ENCODE measurements at regions not wholly inside any gene's neighbourhood (a gene's known extent, or its start where the extent isn't known, plus 50 kb on each side); places are given as distances from the start of the nearest gene placed in this dataset.

DNA sequence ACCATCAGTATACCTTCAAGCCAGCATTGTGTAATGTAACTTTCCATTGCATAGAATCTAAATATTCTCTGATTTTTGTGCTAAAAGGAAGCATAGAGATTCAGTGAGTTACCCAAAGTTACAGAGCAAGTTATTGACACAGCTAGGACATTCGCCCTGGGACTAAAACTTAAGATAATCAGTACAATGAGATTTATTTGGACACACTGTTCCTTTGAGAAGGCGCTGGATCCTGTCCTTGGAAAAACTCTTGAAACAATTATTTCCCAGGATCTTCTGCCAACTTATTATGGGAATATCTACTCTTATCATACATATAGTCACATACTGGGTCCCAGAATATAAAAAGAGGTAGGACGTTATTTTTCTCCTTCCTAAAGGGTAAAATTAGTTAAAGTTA, 392.0 kb downstream of the UBE2NL start:
- intact Hi-C loops (cut with micrococcal nuclease; ENCODE audit: unreplicated experiment) (no loop called here), in situ Hi-C loops (cut with HindIII; ENCODE audit: extremely low pct_ligation_motif_present, low pct_unique_long_range_greater_than_20kb) (no loop called here)
- Histone ChIP-seq H3K9ac (ENCODE audit: insufficient read depth, low read depth, low read length) (no peak overlapping the region), H4K20me1 (ENCODE audit: insufficient read depth, low read length) (no peaks in the 10 kb centered on the region), H3K36me3 (replicated peaks in 1 of 2; ENCODE audit: control insufficient read depth in 1 of 2, insufficient read depth in 2 of 2, low read length in 2 of 2) (no peaks in the 10 kb centered on the region), H3K79me2 (ENCODE audit: insufficient read depth, low read length) (no peaks in the 10 kb centered on the region), H3K27me3 (ENCODE audit: control insufficient read depth in 1 of 2, insufficient read depth in 2 of 2, low read length in 2 of 2) (no peaks in the 10 kb centered on the region), H3K9me3 (ENCODE audit: low read length) (peaks cover 72% of the 10 kb centered on the region), H3K4me3 (replicated peaks in 1 of 3; ENCODE audit: insufficient read depth in 1 of 3, low read depth in 2 of 3, low read length in 3 of 3) (no peak overlapping the region), H3K27ac (ENCODE audit: extremely low read length, insufficient read depth, low read length) (no peak overlapping the region), H3K4me1 (ENCODE audit: insufficient read depth, low read length) (no peaks in the 10 kb centered on the region), H3K4me2 (ENCODE audit: low read depth, low read length) (no peak overlapping the region), H2AFZ (ENCODE audit: low read length) (no peak overlapping the region)
- TF ChIP-seq ZFP1 (CRISPR knock-in tag; IDR thresholded peaks at IDR 0.05) (no peak), ZBTB38 (CRISPR knock-in tag; IDR thresholded peaks at IDR 0.05) (no peak), ZNF451 (CRISPR knock-in tag; IDR thresholded peaks at IDR 0.05) (no peak), ZNF703 (CRISPR knock-in tag; IDR thresholded peaks at IDR 0.05; ENCODE audit: borderline replicate concordance) (no peak), ZNF33A (CRISPR knock-in tag; IDR thresholded peaks at IDR 0.05; ENCODE audit: borderline replicate concordance) (no peak), ELF3 (CRISPR knock-in tag; IDR thresholded peaks at IDR 0.05) (no peak), ZNF3 (CRISPR knock-in tag; IDR thresholded peaks at IDR 0.05) (no peak), KAT8 (CRISPR knock-in tag; IDR thresholded peaks at IDR 0.05) (no peak), HNRNPLL (IDR thresholded peaks at IDR 0.05; ENCODE audit: low read depth, low read length, poor library complexity, severe bottlenecking) (no peak), ZNF644 (CRISPR knock-in tag; IDR thresholded peaks at IDR 0.05; ENCODE audit: low read depth) (no peak), ZNF772 (CRISPR knock-in tag; IDR thresholded peaks at IDR 0.05) (no peak), SP4 (CRISPR knock-in tag; IDR thresholded peaks at IDR 0.05) (no peak), TP53 (CRISPR knock-in tag; conservative IDR thresholded peaks at IDR 0.05) (no peak), ZNF839 (CRISPR knock-in tag; IDR thresholded peaks at IDR 0.05; ENCODE audit: borderline replicate concordance) (no peak), ZNF780A (CRISPR knock-in tag; IDR thresholded peaks at IDR 0.05) (no peak), RAD51 (IDR thresholded peaks at IDR 0.05; ENCODE audit: borderline replicate concordance) (no peak), ISL2 (CRISPR knock-in tag; IDR thresholded peaks at IDR 0.05) (no peak), CENPX (CRISPR knock-in tag; IDR thresholded peaks at IDR 0.05) (no peak)
- TF ChIP-seq, protein P1, sequence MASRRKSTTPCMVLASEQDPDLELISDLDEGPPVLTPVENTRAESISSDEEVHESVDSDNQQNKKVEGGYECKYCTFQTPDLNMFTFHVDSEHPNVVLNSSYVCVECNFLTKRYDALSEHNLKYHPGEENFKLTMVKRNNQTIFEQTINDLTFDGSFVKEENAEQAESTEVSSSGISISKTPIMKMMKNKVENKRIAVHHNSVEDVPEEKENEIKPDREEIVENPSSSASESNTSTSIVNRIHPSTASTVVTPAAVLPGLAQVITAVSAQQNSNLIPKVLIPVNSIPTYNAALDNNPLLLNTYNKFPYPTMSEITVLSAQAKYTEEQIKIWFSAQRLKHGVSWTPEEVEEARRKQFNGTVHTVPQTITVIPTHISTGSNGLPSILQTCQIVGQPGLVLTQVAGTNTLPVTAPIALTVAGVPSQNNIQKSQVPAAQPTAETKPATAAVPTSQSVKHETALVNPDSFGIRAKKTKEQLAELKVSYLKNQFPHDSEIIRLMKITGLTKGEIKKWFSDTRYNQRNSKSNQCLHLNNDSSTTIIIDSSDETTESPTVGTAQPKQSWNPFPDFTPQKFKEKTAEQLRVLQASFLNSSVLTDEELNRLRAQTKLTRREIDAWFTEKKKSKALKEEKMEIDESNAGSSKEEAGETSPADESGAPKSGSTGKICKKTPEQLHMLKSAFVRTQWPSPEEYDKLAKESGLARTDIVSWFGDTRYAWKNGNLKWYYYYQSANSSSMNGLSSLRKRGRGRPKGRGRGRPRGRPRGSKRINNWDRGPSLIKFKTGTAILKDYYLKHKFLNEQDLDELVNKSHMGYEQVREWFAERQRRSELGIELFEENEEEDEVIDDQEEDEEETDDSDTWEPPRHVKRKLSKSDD (CRISPR knock-in tag; IDR thresholded peaks at IDR 0.05; ENCODE audit: low read depth) = no peak
- TF ChIP-seq, protein P2, sequence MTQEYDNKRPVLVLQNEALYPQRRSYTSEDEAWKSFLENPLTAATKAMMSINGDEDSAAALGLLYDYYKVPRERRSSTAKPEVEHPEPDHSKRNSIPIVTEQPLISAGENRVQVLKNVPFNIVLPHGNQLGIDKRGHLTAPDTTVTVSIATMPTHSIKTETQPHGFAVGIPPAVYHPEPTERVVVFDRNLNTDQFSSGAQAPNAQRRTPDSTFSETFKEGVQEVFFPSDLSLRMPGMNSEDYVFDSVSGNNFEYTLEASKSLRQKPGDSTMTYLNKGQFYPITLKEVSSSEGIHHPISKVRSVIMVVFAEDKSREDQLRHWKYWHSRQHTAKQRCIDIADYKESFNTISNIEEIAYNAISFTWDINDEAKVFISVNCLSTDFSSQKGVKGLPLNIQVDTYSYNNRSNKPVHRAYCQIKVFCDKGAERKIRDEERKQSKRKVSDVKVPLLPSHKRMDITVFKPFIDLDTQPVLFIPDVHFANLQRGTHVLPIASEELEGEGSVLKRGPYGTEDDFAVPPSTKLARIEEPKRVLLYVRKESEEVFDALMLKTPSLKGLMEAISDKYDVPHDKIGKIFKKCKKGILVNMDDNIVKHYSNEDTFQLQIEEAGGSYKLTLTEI (CRISPR knock-in tag; conservative IDR thresholded peaks at IDR 0.05) = no peak
- 0% methylated on average over 3 of the region's 3 CpGs for WGBS (ENCODE audit: low lambda C conversion rate)
- BruUV-seq (replicated peaks) = no TSS peak
- FAIRE-seq (no peak), ATAC-seq (no peak), DNase-seq (ENCODE audit: low spot score) (no peak)
- ChIA-PET CTCF (ENCODE audit: low intra/inter-chr PET ratio, low total read pairs) (no interaction called here), POLR2A (no interaction called here)
